HG03139 (cell line): ENCODE measurements at regions not wholly inside any gene's neighbourhood (a gene's known extent, or its start where the extent isn't known, plus 50 kb on each side); places are given as distances from the start of the nearest gene placed in this dataset.

ENCODE experiments used
- ATAC-seq: cut with Tn5 transposase; IDR thresholded peaks from one replicate; pipeline ENCODE4 v1.9.1; 2021; ENCODE audit not compliant: unreplicated experiment

- no peak for ATAC-seq
Observed at GRCh38 chr2:65512783-65513182, 80.4 kb upstream of the SPRED2 start.

DNA sequence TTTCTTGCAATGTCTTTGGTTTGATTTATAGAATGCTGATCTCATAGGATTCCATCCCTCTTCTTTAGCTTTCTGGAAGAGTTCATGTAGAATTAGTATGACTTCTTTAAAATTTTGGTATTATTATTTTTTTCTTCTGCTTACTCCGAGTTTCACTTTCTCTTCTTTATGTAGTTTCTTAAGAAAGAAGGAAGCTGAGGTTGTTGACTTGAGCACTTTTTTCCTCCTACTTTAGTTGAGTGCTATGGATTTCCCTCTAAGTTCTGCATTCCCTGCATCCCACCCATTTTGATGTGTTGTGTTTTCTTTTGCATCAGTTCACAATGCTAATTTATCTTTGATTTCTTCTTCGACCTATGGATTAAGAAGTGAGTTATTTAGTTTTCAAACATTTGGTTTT is 78.9 kb upstream of the SPRED2 start:
- ATAC-seq = no peak

DNA sequence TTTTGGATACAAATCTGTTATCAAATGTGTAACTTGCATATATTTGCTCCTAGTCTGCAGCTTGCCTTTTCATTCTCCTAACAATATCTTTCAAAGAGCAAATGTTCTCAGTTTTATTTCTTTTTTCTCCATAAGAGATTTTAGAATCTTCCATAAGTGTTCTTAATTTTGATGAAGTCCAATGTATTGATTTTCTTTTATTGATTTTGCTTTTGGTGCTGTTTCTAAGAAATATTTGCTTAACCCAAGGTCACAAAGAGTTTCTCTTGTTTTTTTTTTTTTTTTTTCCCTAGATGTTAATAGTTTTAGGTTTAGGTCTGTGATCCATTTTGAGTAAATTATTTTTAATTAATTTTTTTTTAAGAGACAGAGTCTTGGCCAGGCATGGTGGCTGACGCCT is 75.8 kb upstream of the SPRED2 start:
- ATAC-seq = no peak

- ATAC-seq = no peak
Observed at GRCh38 chr2:65507102-65508069, 75.0 kb upstream of the SPRED2 start.

- ATAC-seq = no peak
Observed at GRCh38 chr2:65504814-65505697, 72.7 kb upstream of the SPRED2 start.

GRCh38 chr2:65504201-65504600 is 71.8 kb upstream of the SPRED2 start:
- no peak for ATAC-seq

- no peak for ATAC-seq
Observed at GRCh38 chr2:65503746-65504145, 71.3 kb upstream of the SPRED2 start.

DNA sequence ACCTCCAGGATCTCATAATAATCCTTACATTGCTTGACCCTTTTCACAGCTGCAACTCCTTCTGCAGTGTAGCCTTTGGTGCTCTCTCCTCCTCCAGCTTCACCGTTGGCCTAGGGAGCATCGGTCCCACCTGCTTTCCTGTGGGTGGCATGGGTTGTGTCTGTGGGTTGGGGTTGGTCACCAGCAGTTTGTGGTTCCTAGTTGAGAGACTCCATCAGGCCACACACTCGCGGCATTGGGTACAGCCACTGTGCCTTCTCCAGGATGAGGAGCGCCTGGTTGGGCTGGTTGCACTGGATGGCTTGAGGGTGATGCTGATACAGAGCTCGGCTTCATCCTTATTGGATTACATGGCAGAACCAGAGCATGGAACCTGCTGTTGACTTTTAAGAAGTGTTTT is 69.4 kb upstream of the SPRED2 start:
- ATAC-seq = no peak

DNA sequence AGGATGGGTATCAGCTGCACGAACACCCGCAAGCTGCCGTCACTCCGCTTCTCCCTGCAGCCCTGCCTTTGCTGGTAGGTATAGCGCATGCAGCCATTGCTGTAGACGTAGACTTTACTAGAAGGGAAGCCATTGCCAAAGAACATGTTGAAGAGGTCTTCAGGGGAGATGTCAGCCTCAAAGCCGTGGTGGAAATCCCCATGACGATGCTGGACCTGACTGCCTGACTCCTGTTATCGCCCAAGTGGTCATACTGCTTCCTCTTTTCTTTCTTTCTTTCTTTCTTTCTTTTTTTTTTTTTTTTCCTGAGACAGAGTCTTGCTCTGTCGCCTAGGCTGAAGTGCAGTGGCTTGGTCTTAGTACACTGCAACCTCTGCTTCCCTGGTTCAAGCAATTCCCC is 68.7 kb upstream of the SPRED2 start:
- ATAC-seq = no peak

DNA sequence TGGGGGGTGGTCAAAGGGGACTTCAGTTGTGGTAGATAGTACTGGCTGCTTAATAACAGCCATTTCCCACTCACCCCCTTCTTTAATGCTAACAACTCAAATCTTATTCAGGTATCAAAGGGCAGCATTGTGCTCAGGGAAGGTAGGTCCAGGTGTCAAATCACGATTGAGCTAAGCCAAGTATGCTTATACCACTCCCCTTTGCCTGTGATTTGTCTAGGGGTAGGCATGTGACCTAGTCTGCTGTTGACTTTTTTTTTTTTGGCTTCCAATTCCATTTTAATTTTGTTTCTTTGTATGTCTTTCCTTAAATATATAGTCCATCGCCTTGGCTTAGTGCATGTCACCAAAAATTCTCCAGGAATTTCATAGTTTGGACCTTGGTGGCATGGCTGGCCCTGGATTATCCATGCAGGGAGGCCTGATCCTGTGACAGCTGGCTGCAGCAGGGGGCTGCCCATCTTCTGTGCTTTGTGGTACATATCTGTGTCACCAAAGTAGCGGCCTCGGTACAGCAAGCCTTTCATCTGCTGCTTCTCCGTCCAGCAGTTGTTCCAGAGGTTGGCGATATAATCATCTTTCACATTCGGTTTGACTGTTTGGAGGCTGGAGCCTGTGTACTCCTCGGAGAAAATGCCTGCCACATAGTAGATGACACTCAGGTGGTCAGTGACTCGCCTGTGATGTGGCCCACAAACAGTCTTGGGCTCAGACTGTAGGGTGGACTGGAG is 68.1 kb upstream of the SPRED2 start:
- ATAC-seq = no peak

DNA sequence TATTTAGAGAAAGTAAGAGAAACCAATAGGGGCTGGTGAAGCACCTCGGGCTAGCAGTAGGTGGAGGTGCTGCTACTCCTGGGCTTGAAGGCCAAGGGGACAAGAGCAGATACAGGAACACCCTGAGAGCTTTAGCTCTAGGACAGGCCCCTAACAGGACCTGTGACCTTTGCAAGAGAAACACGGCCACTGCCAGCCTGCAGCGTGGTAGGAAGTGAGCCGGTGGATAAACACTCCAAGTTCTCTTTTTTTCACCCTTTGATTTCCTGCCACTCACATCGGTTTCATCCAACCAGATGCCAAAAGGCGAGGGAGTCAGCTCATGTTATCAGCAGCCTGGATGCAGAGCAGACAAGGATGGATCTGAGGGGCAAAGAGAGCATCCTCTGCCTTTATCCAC is 66.8 kb upstream of the SPRED2 start:
- no peak for ATAC-seq

GRCh38 chr2:65498396-65498795 is 66.0 kb upstream of the SPRED2 start:
- no peak for ATAC-seq

DNA sequence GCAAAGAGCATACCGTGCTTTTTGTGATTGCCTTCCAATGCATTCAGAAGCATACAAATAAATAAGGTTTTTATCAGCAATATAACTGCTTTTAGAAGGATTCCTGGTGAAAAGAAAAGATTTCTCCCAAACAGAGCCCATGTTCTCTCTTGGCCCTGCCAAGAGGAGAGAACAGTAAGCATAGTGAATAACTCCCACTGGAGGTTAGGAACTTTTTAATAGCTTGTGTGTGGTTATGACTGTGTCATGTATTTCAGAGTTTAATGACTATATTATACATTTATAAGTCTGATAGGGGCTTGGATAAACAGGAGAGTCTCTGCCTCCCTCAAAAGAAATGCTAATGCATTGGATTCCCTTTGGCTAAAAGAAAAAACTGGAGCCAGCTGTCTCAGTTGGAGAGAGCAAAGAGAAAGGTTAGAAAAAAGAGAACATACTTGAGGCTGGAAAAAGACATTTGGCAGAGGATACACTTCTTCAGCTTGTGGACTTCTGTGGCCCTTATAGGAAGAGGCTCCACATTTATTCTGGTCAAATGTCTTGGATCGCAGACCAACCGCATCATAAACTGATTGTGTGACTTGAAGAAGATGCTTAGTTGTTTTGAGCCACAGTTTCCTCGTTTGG is 63.0 kb upstream of the SPRED2 start:
- ATAC-seq = no peak

DNA sequence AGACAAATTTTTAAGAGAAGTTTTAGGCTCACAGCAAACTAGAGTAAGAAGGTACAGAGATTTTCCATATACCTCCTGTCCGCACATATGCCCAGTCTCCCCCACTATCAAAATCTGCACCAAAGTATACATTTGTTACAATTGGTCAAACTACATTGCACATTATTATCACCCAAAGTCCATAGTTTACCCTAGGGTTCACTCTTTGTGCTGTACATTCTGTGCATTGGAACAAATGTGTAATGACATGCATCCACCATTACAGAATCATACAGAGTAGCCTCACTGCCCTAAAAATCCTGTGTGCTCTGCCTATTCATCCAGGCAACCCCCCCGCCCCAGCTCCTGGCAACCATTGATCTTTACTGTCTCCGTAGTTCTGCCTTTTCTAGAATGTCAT is 61.7 kb upstream of the SPRED2 start:
- ATAC-seq = no peak

- no peak for ATAC-seq
Observed at GRCh38 chr2:65491381-65491905, 59.0 kb upstream of the SPRED2 start.

- ATAC-seq = no peak
Observed at GRCh38 chr2:65490222-65490621, 57.8 kb upstream of the SPRED2 start.

DNA sequence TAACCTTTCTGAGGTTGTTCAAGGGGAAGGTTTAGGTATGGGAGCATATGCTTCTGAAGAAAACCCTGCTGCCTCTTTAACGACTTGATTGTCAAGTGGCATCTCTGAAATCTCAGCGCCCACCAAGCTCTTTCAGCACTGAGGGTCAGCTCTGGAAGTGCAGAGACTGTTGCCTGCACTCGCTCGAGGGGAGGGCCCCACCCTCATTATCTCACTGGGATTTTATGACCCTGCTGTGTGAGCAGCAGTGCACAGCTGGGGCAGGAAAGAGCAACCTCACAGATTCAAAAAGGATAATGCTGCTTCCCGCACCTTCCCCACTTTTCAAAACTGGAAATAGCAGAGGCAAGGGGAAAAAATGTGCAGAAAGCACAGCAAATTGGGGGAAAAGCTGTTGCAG is 56.9 kb upstream of the SPRED2 start:
- ATAC-seq = no peak

DNA sequence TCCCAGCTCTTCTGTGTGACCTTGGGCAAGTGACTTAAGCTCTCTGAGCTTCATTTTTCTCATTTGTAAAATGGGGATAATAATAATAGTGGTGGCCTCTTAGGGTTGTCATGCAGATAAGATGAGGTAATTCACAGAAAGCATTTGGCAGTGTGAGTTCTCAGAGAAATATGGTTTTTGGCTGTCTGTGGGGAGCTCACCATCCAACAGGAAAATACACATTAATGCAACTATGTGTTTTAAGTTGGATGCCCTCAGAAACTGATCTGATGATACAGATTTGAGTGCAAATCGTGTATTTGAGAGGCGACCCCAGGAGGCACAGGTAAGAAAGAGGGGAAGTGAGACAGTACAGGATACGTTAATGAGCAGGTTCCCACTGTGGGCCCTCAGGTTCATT is 56.1 kb upstream of the SPRED2 start:
- ATAC-seq = no peak

DNA sequence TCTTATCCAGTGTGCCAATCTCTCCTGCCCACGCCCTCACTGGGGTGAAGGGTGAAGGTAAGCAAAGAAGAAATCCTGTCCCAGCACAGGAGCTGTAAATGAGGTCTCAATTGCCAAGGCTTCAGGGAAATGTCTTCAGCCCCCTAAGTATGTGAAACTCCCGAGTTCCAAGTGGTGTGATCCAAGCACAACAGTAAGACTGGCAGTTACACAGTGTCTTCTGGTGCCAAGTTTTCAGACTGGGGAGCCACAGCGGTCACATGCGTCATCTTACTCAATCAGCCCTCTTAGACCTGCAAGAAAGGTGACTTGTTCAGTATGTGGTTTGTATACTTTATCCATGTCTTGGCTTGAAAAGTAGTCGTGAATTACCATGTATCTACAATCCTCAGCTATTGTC is 55.0 kb upstream of the SPRED2 start:
- no peak for ATAC-seq

DNA sequence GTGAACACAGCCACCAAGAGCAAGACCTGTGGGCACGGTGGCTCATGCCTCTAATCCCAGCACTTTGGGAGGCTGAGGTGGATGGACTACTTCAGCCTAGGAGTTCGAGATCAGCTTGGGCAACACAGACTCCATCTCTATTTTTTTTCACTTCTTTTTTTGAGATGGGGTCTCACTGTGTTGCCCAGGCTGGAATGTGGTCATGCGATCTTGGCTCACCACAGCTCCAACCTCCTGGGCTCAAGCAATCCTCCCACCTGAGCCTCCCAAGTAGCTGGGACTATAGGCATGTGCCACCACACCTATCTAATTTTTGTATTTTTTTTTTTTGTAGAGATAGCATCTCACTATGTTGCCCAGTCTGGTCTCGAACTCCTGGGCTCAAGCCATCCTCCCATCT is 54.4 kb upstream of the SPRED2 start:
- no peak for ATAC-seq

DNA sequence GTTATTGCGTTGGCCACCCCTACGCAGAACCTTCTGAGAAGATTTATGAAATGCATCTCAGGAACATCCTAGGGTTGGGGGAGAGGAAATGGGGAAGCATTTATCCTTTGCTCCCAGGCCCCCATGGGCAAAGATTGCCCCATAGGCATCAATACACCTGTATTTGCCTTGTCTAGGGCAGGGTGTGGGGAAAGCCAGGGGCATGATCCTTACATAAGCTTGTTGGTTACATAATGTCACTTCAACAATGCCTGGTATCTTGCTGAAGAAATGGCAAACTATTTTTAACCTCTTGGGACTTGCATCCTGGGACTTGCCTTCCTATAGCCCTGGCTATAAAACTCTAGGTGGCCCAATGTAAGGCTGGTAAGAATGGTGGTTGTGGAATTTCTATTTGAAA is 53.9 kb upstream of the SPRED2 start:
- no peak for ATAC-seq
